Peyer's patch (tissue), 4 donors: ENCODE measurements at regions not wholly inside any gene's neighbourhood (a gene's known extent, or its start where the extent isn't known, plus 50 kb on each side); places are given as distances from the start of the nearest gene placed in this dataset.

Source experiments
- DNase-seq, 3 donors: peaks; one replicate each; pipeline ENCODE4 v3.0.0-alpha.2; 2017 to 2019
- H3K27ac ChIP-seq, 4 donors: fragments of 200-600 bp; sonication (generic); one replicate each; pipeline ENCODE4 v1.5.1; 2016 to 2019
- H3K27me3 ChIP-seq, 2 donors: fragments of 200-600 bp; sonication (generic); one replicate each; pipeline ENCODE4 v1.5.1; 2019
- H3K36me3 ChIP-seq, 3 donors: fragments of 200-600 bp; sonication (generic); one replicate each; pipeline ENCODE4 v1.5.1; 2016 to 2019
- H3K4me1 ChIP-seq, 4 donors: fragments of 200-600 bp; sonication (generic); one replicate each; pipeline ENCODE4 v1.5.1; 2016 to 2019
- H3K4me3 ChIP-seq, 4 donors: fragments of 200-600 bp; sonication (generic); 1 replicate in 3 of 4; 2 replicates in 1 of 4; pipeline ENCODE4 v1.5.1; 2016 to 2019; ENCODE audit warnings: mild to moderate bottlenecking in 1 of 4
- H3K9me3 ChIP-seq, 4 donors: fragments of 200-600 bp; sonication (generic); one replicate each; pipeline ENCODE4 v1.5.1; 2016 to 2019; ENCODE audit warnings: mild to moderate bottlenecking in 1 of 4
- CTCF ChIP-seq, 6 experiments: fragments of 450-650 bp in 4 of 6; fragments of 200-600 bp in 2 of 6; sonication (generic) in 1 of 6; IDR thresholded peaks; one replicate each; pipeline ENCODE4 v1.5.1; 2017 to 2019; ENCODE audit warnings: antibody characterized with exemption in 6 of 6, mild to moderate bottlenecking in 3 of 6, moderate library complexity in 1 of 6
- POLR2A ChIP-seq, 2 donors: fragments of 450-650 bp; IDR thresholded peaks; one replicate each; pipeline ENCODE4 v1.5.1; 2017; ENCODE audit warnings: antibody characterized with exemption in 2 of 2, mild to moderate bottlenecking in 2 of 2, moderate library complexity in 2 of 2

- no peak overlapping the region for H3K27ac ChIP-seq
- no peaks in the 10 kb centered on the region for H3K4me1 ChIP-seq
- H3K9me3 ChIP-seq: no peaks in the 10 kb centered on the region
- H3K27me3 ChIP-seq: no peaks in the 10 kb centered on the region
- H3K36me3 ChIP-seq: no peaks in the 10 kb centered on the region
- TF ChIP-seq CTCF (IDR thresholded peaks at IDR 0.05) (no peak), POLR2A (IDR thresholded peaks at IDR 0.05) (no peak)
- no peak for DNase-seq
- no peak overlapping the region for H3K4me3 ChIP-seq
Observed at GRCh38 chr12:28974166-28974565, 174.9 kb upstream of the FAR2 start.

GRCh38 chr12:28974883-28975282 is 174.2 kb upstream of the FAR2 start:
- Histone ChIP-seq H3K4me3 (no peak overlapping the region), H3K9me3 (no peaks in the 10 kb centered on the region), H3K27me3 (no peaks in the 10 kb centered on the region), H3K36me3 (no peaks in the 10 kb centered on the region), H3K4me1 (no peaks in the 10 kb centered on the region), H3K27ac (no peak overlapping the region)
- TF ChIP-seq CTCF (IDR thresholded peaks at IDR 0.05) (no peak), POLR2A (IDR thresholded peaks at IDR 0.05) (no peak)
- no peak for DNase-seq

- DNase-seq: no peak
- Histone ChIP-seq H3K27ac (no peak overlapping the region), H3K4me1 (no peaks in the 10 kb centered on the region), H3K9me3 (no peaks in the 10 kb centered on the region), H3K27me3 (no peaks in the 10 kb centered on the region), H3K4me3 (no peak overlapping the region), H3K36me3 (no peaks in the 10 kb centered on the region)
- TF ChIP-seq CTCF (IDR thresholded peaks at IDR 0.05): no peak
- TF ChIP-seq POLR2A (IDR thresholded peaks at IDR 0.05): no peak
Observed at GRCh38 chr12:28975564-28976340, 173.3 kb upstream of the FAR2 start.

GRCh38 chr12:28980436-28980835 is 168.6 kb upstream of the FAR2 start:
- Histone ChIP-seq H3K36me3 (no peaks in the 10 kb centered on the region), H3K9me3 (no peaks in the 10 kb centered on the region), H3K27ac (no peak overlapping the region), H3K27me3 (no peaks in the 10 kb centered on the region), H3K4me3 (no peak overlapping the region), H3K4me1 (no peaks in the 10 kb centered on the region)
- no peak for DNase-seq
- TF ChIP-seq POLR2A (IDR thresholded peaks at IDR 0.05): no peak
- TF ChIP-seq CTCF (IDR thresholded peaks at IDR 0.05): no peak

- Histone ChIP-seq H3K27me3 (no peaks in the 10 kb centered on the region), H3K4me3 (no peak overlapping the region), H3K9me3 (no peaks in the 10 kb centered on the region), H3K36me3 (no peaks in the 10 kb centered on the region), H3K4me1 (no peaks in the 10 kb centered on the region), H3K27ac (no peak overlapping the region)
- TF ChIP-seq CTCF (IDR thresholded peaks at IDR 0.05) (no peak), POLR2A (IDR thresholded peaks at IDR 0.05) (no peak)
- DNase-seq: no peak
Observed at GRCh38 chr12:28987538-28988324, 161.3 kb upstream of the FAR2 start.
